CD4-positive, alpha-beta T cell (primary cell): ENCODE measurements at regions not wholly inside any gene's neighbourhood (a gene's known extent, or its start where the extent isn't known, plus 50 kb on each side); places are given as distances from the start of the nearest gene placed in this dataset.

Experiments used
- ATAC-seq: fragments of 200-7000 bp; cut with Tn5 transposase; one replicate; pipeline ENCODE4 v1.10.0; 2022; ENCODE audit warnings: mild to moderate bottlenecking; ENCODE audit not compliant: poor library complexity
- CTCF ChIA-PET: fragments of 350-600 bp; sonication (Branson Sonifier 250); formaldehyde crosslinking; loops from one replicate; lab custom pipeline; 2021; ENCODE audit warnings: antibody characterized with exemption, inconsistent platforms; lab: Charles Lee
- POLR2A ChIA-PET: fragments of 350-600 bp; sonication (Branson Sonifier 250); formaldehyde crosslinking; loops from one replicate; lab custom pipeline; 2021; ENCODE audit warnings: antibody characterized with exemption, inconsistent platforms; lab: Charles Lee
- DNase-seq, 14 experiments: peaks; one replicate each; pipeline ENCODE4 v3.0.0-alpha.2; 2013 to 2020; ENCODE audit warnings: mixed read lengths in 2 of 14
- H3K27ac ChIP-seq, 2 donors: one replicate each; pipeline versions ENCODE4 v1.5.1 to v1.7.0; 2013; ENCODE audit warnings: low read length in 2 of 2, low read depth in 1 of 2, mild to moderate bottlenecking in 1 of 2
- H3K27me3 ChIP-seq, 2 experiments: 1 replicate in 1 of 2; 2 replicates in 1 of 2; pipeline versions ENCODE4 v1.6.1 to v1.7.0; 2013; ENCODE audit warnings: low read length in 2 of 2, control low read depth in 1 of 2, mild to moderate bottlenecking in 1 of 2, moderate library complexity in 1 of 2; ENCODE audit not compliant: insufficient read depth in 2 of 2, control insufficient read depth in 1 of 2
- H3K36me3 ChIP-seq: one replicate; pipeline ENCODE4 v1.6.1; 2013; ENCODE audit warnings: low read length, control low read depth; ENCODE audit not compliant: insufficient read depth
- H3K4me1 ChIP-seq: one replicate; pipeline ENCODE4 v1.6.1; 2013; ENCODE audit warnings: low read length, control low read depth; ENCODE audit not compliant: insufficient read depth
- H3K4me3 ChIP-seq: one replicate; pipeline ENCODE4 v1.5.1; 2013; ENCODE audit warnings: mild to moderate bottlenecking, low read length, moderate library complexity
- H3K9me3 ChIP-seq, 2 experiments: 1 replicate in 1 of 2; 2 replicates in 1 of 2; pipeline versions ENCODE4 v1.6.1 to v1.7.0; 2013; ENCODE audit warnings: low read length in 2 of 2, mild to moderate bottlenecking in 2 of 2, control low read depth in 1 of 2, moderate library complexity in 1 of 2; ENCODE audit not compliant: control insufficient read depth in 1 of 2, insufficient read depth in 1 of 2
- H3K27ac Mint-ChIP-seq: one replicate; pipeline ENCODE4 v1.8.0; 2020; ENCODE audit warnings: mixed read lengths
- H3K27me3 Mint-ChIP-seq: one replicate; pipeline ENCODE4 v1.8.0; 2021; ENCODE audit warnings: mixed read lengths
- H3K36me3 Mint-ChIP-seq: one replicate; pipeline ENCODE4 v1.8.0; 2021; ENCODE audit warnings: low read depth, mixed read lengths
- H3K4me1 Mint-ChIP-seq: one replicate; pipeline ENCODE4 v1.8.0; 2021; ENCODE audit warnings: low read depth, mixed read lengths
- H3K4me3 Mint-ChIP-seq: one replicate; pipeline ENCODE4 v1.8.0; 2020; ENCODE audit warnings: mild to moderate bottlenecking, mixed read lengths
- H3K9me3 Mint-ChIP-seq: one replicate; pipeline ENCODE4 v1.8.0; 2020; ENCODE audit warnings: mixed read lengths
- CTCF ChIP-seq: fragments of 200-600 bp; IDR thresholded peaks from one replicate; pipeline ENCODE4 v1.8.0; 2022; ENCODE audit warnings: antibody characterized with exemption, mild to moderate bottlenecking
- intact Hi-C, 2 experiments: fragments of 100-400 bp; cut with DNase I in 1 of 2; cut with micrococcal nuclease in 1 of 2; formaldehyde crosslinking; loops; one replicate each; pipeline versions ENCODE4 v1.15.1 to v1.9.0; 2023 to 2025; cut with DNase I, micrococcal nuclease

- no peaks in the 10 kb centered on the region for H3K36me3 ChIP-seq
- Mint-ChIP-seq H3K27me3 (peaks cover 6% of the 10 kb centered on the region), H3K36me3 (no peaks in the 10 kb centered on the region), H3K4me3 (no peak overlapping the region), H3K27ac (no peak overlapping the region), H3K4me1 (no peaks in the 10 kb centered on the region), H3K9me3 (no peaks in the 10 kb centered on the region)
- POLR2A ChIA-PET, result no interaction called here
- intact Hi-C loops, result no loop called here
- no peak for ATAC-seq
- no peaks in the 10 kb centered on the region for H3K9me3 ChIP-seq
- no peak overlapping the region for H3K4me3 ChIP-seq
- CTCF ChIA-PET, result interaction anchor here (1.1 kb wide), 1 partner anchor 15 kb away, joined by 3 read pairs; no protein-coding TSS in a partner anchor
- no peaks in the 10 kb centered on the region for H3K27me3 ChIP-seq
- DNase-seq, result no peak
- H3K27ac ChIP-seq, result no peak overlapping the region
- no peaks in the 10 kb centered on the region for H3K4me1 ChIP-seq
- TF ChIP-seq CTCF, result no peak
Measured at GRCh38 chr5:74424162-74424868, 216.2 kb downstream of the ENC1 start.

- TF ChIP-seq CTCF, result no peak
- peaks cover 6% of the 10 kb centered on the region for H3K27me3 Mint-ChIP-seq
- H3K4me3 ChIP-seq, result no peak overlapping the region
- ATAC-seq (no peak), DNase-seq (no peak)
- no peak overlapping the region for H3K27ac Mint-ChIP-seq
- H3K4me1 ChIP-seq, result no peaks in the 10 kb centered on the region
- intact Hi-C loops, result no loop called here
- H3K4me1 Mint-ChIP-seq, result no peaks in the 10 kb centered on the region
- ChIA-PET CTCF (no interaction called here), POLR2A (no interaction called here)
- H3K36me3 ChIP-seq, result no peaks in the 10 kb centered on the region
- peaks cover 0 to 5% of the 10 kb centered on the region in 2 experiments for H3K27me3 ChIP-seq
- no peak overlapping the region for H3K27ac ChIP-seq
- H3K9me3 ChIP-seq, result no peaks in the 10 kb centered on the region
- no peak overlapping the region for H3K4me3 Mint-ChIP-seq
- no peaks in the 10 kb centered on the region for H3K9me3 Mint-ChIP-seq
- no peaks in the 10 kb centered on the region for H3K36me3 Mint-ChIP-seq
Measured at GRCh38 chr5:74423383-74423782, 217.1 kb downstream of the ENC1 start.

- Mint-ChIP-seq H3K27me3 (peaks cover 6% of the 10 kb centered on the region), H3K4me3 (no peak overlapping the region), H3K27ac (no peak overlapping the region), H3K4me1 (no peaks in the 10 kb centered on the region), H3K9me3 (no peaks in the 10 kb centered on the region), H3K36me3 (no peaks in the 10 kb centered on the region)
- no peak for DNase-seq
- no peak for ATAC-seq
- Histone ChIP-seq H3K4me3 (no peak overlapping the region), H3K27ac (no peak overlapping the region), H3K9me3 (no peaks in the 10 kb centered on the region), H3K27me3 (peaks cover 0 to 6% of the 10 kb centered on the region in 2 experiments), H3K4me1 (no peaks in the 10 kb centered on the region), H3K36me3 (no peaks in the 10 kb centered on the region)
- CTCF ChIA-PET, result no interaction called here
- intact Hi-C loops, result no loop called here
- POLR2A ChIA-PET, result interaction anchor here (0.6 kb wide), 1 partner anchor 26 kb away, joined by 3 read pairs; no protein-coding TSS in a partner anchor
- no peak for TF ChIP-seq CTCF
Measured at GRCh38 chr5:74422671-74423070, 217.9 kb downstream of the ENC1 start.
